Testis (tissue), 2 donors: ENCODE measurements at regions not wholly inside any gene's neighbourhood (a gene's known extent, or its start where the extent isn't known, plus 50 kb on each side); places are given as distances from the start of the nearest gene placed in this dataset.
A peak's percentile ranks its signal among the peaks of the same experiment; 100 is the strongest.

Experiments used
- DNase-seq: peaks from one replicate; pipeline ENCODE4 v3.0.0-alpha.2; 2019
- H3K27ac ChIP-seq, 2 donors: fragments of 200-600 bp; sonication (generic); one replicate each; pipeline ENCODE4 v1.5.1; 2019
- H3K27me3 ChIP-seq: fragments of 200-600 bp; sonication (generic); one replicate; pipeline ENCODE4 v1.5.1; 2019
- H3K36me3 ChIP-seq: fragments of 200-600 bp; sonication (generic); one replicate; pipeline ENCODE4 v1.5.1; 2017; ENCODE audit warnings: low read depth; ENCODE audit errors: missing control alignments
- H3K4me1 ChIP-seq: fragments of 200-600 bp; sonication (generic); one replicate; pipeline ENCODE4 v1.5.1; 2019
- H3K4me3 ChIP-seq, 2 donors: fragments of 200-600 bp; sonication (generic); one replicate each; pipeline ENCODE4 v1.5.1; 2017 to 2019
- H3K9me3 ChIP-seq: fragments of 200-600 bp; sonication (generic); one replicate; pipeline ENCODE4 v1.5.1; 2017
- CTCF ChIP-seq, 3 experiments: fragments of 450-650 bp in 2 of 3; fragments of 200-600 bp in 1 of 3; sonication (generic) in 1 of 3; IDR thresholded peaks; one replicate each; pipeline ENCODE4 v1.5.1; 2016 to 2019; ENCODE audit warnings: antibody characterized with exemption in 3 of 3, mild to moderate bottlenecking in 2 of 3, moderate library complexity in 1 of 3
- POLR2A ChIP-seq: fragments of 450-650 bp; IDR thresholded peaks from one replicate; pipeline ENCODE4 v1.6.1; 2017; ENCODE audit warnings: antibody characterized with exemption, mild to moderate bottlenecking, moderate library complexity
- WGBS, 2 donors: methylation state at CpG; one replicate each; pipeline ENCODE4 v1.1.5; 2018; 5-methylcytosine and 5-hydroxymethylcytosine counted together
- intact Hi-C: fragments of 100-400 bp; cut with DNase I; formaldehyde crosslinking; loops from one replicate; pipeline ENCODE4 v1.15.1; 2023; ENCODE audit warnings: low total_unique reads

DNA sequence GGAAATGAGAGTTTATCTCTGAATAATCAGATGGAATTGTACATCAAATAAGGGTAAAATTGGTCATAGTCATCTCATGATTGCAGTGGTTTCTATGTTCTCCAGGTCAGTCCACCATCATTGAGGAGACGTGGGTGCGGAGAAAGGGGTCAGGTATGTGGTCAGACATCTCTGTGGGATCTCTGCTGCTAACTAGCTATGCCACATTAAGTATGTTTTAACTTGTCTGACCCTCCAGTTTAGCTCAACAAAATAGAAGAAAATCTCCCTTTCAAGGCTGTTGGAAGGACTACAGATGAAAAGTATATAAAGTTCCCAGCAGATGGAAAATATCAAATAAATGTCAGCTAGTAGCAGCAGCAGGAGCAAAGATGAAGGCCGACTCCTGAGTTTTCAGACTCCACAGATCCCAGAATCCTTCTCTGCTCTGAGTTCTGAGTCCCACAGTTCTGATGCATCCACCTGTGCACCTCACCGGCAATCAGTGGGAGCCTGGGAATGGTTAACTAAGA lies 106.6 kb upstream of the CYP1B1 start:
- 76 to 82% methylated on average over 4 of the region's 4 CpGs for WGBS, 2 donors
- TF ChIP-seq CTCF (IDR thresholded peaks at IDR 0.05) (no peak), POLR2A (no peak)
- Histone ChIP-seq H3K36me3 (no peaks in the 10 kb centered on the region), H3K4me3 (no peak overlapping the region), H3K9me3 (no peaks in the 10 kb centered on the region), H3K27ac (no peak overlapping the region), H3K4me1 (peaks cover 25% of the 10 kb centered on the region), H3K27me3 (no peaks in the 10 kb centered on the region)
- intact Hi-C loops = no loop called here
- no peak for DNase-seq

DNA sequence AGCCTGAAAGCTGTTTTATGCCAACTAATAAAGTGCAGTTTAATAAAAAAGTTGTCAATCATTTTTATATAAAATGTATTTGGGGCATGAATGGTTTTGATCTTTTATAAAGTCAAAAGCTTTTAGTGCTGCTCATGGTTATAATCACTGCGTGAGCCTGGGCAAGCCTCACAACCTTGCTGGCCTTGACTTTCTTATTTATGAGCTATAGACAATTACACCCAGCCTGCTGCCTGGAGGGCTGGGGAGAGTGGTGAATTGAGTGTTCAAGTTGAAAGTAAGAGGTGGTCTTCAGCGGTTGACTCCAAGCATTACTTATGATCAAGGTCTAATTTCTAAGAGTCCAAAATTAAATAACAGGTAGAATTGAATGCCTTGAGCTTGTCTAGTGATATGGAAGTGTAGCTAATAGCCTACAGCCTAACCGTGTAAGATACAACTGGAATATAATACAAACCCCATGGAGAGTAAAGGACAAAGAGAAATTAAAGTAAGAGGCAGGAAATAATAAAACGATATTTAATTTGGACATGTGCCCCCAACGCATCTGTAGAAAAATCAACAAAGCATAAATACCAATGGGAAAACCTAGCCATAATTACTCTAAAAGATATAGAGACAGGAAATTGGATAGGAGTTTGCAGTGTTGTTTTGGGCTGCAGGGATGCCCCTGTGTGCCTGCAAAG lies 106.0 kb upstream of the CYP1B1 start:
- intact Hi-C loops = no loop called here
- no peaks in the 10 kb centered on the region for H3K36me3 ChIP-seq
- DNase-seq = no peak
- no peaks in the 10 kb centered on the region for H3K9me3 ChIP-seq
- H3K4me3 ChIP-seq = no peak overlapping the region
- peaks cover 28% of the 10 kb centered on the region for H3K4me1 ChIP-seq
- WGBS, 2 donors = 67 to 71% methylated on average over 5 of the region's 5 CpGs
- H3K27ac ChIP-seq = no peak overlapping the region
- TF ChIP-seq POLR2A (no peak), CTCF (IDR thresholded peaks at IDR 0.05) (no peak)
- no peaks in the 10 kb centered on the region for H3K27me3 ChIP-seq

GRCh38 chr2:38180754-38181153 lies 104.8 kb upstream of the CYP1B1 start:
- Histone ChIP-seq H3K4me1 (peaks cover 28% of the 10 kb centered on the region), H3K27ac (no peak overlapping the region), H3K4me3 (no peak overlapping the region), H3K27me3 (no peaks in the 10 kb centered on the region), H3K36me3 (no peaks in the 10 kb centered on the region), H3K9me3 (no peaks in the 10 kb centered on the region)
- intact Hi-C loops = no loop called here
- 72 to 80% methylated on average over 3 of the region's 3 CpGs for WGBS, 2 donors
- no peak for DNase-seq
- TF ChIP-seq POLR2A = no peak
- TF ChIP-seq CTCF (IDR thresholded peaks at IDR 0.05) = no peak

DNA sequence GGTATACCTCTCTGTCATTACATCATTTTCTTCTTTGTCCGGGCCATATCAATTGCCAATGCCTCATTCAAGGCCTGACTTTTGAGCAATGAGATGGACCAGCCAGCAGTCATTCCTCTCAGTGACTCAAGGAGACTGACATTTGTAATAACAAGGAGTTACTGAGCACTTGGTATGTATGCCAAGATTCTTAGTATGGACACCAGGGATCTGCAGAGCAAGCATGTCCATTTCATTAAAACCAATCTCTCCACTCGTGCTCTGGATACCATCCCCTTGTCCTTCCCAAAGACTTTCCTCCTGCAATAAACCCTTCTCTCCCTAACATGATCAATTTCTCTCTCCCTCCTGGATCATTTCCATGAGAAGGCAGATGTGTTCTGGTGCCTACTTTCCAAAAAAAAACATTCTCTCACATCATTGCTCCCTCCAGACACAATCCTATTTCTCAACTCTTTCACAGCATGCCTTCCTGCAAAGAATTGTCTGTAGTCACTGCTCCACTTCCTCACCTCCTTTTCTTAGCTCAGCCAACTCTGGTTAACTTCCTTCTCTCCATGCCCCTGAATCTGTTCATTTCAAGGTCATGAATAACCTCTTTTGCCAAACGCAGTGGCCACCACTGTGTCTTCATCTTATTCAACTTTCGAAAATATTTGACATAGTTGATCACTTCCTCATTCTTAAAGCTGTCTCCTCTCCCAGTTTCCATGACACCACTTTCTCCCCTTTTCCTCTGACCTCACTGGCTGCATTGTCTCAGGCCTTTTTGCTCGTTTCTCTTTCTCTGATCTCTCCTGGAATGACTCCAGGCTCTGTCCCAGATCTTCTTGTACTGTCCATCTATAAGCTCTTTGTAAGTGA lies 102.8 kb upstream of the CYP1B1 start:
- Histone ChIP-seq H3K4me1 (peaks cover 28% of the 10 kb centered on the region), H3K9me3 (no peaks in the 10 kb centered on the region), H3K36me3 (no peaks in the 10 kb centered on the region), H3K27me3 (no peaks in the 10 kb centered on the region), H3K4me3 (no peak overlapping the region), H3K27ac (peak overlapping the region; percentile 81 to 82)
- TF ChIP-seq POLR2A = no peak
- peak; percentile 78 for DNase-seq
- WGBS, 2 donors = 39 to 48% methylated on average over 5 of the region's 5 CpGs
- intact Hi-C loops = no loop called here

- Histone ChIP-seq H3K27me3 (no peaks in the 10 kb centered on the region), H3K4me1 (peaks cover 28% of the 10 kb centered on the region), H3K9me3 (no peaks in the 10 kb centered on the region), H3K4me3 (no peak overlapping the region), H3K36me3 (no peaks in the 10 kb centered on the region), H3K27ac (peak overlapping the region; percentile 81 to 82)
- intact Hi-C loops = no loop called here
- WGBS, 2 donors = 44 to 70% methylated on average over 3 of the region's 3 CpGs
- peak; percentile 74 for DNase-seq
- TF ChIP-seq CTCF (IDR thresholded peaks at IDR 0.05) = no peak
Observed at GRCh38 chr2:38178119-38178518, 102.2 kb upstream of the CYP1B1 start.
